GM12878 (cell line): ENCODE measurements at regions not wholly inside any gene's neighbourhood (a gene's known extent, or its start where the extent isn't known, plus 50 kb on each side); places are given as distances from the start of the nearest gene placed in this dataset.

Source experiments
- ATAC-seq: fragments of 200-7000 bp; cut with Tn5 transposase; 3 replicates; pipeline ENCODE4 v1.9.1; 2020; ENCODE audit warnings: mild to moderate bottlenecking, moderate library complexity
- BruUV-seq: library from RNA; stranded (reverse); fragments of 400-500 nt; replicated peaks from 2 replicates; lab custom pipeline; 2021; lab: Mats Ljungman, UMichigan
- CTCF ChIA-PET: fragments of 300-600 bp; sonication (Branson Sonifier 250); formaldehyde crosslinking; extraction: SDS; loops from one replicate; lab custom pipeline; 2021; ENCODE audit warnings: inconsistent platforms; lab: Yijun Ruan, JAX
- POLR2A ChIA-PET: fragments of 350-600 bp; formaldehyde crosslinking; extraction: SDS; loops from one replicate; lab custom pipeline; 2021; ENCODE audit warnings: inconsistent platforms; lab: Charles Lee
- RAD21 ChIA-PET: fragments of 300-600 bp; sonication (Branson Sonifier 250); formaldehyde crosslinking; loops from one replicate; lab custom pipeline; 2023; ENCODE audit warnings: antibody characterized with exemption; ENCODE audit not compliant: unreplicated experiment; lab: Charles Lee
- SMC1A ChIA-PET: fragments of 300-600 bp; sonication (Branson Sonifier 250); formaldehyde crosslinking; loops from one replicate; lab custom pipeline; 2023; ENCODE audit not compliant: unreplicated experiment, uncharacterized antibody; lab: Charles Lee
- DNase-seq: peaks from one replicate; pipeline ENCODE4 v3.0.0-alpha.2; 2011; ENCODE audit warnings: low read depth, low spot score
- FAIRE-seq: peaks from 3 replicates; lab custom pipeline; 2011; peaks lifted over from hg19 to GRCh38; lab: Jason Lieb, UNC
- H2AFZ ChIP-seq: 2 replicates; pipeline ENCODE4 v1.6.0; 2011; ENCODE audit warnings: low read depth, low read length, control low read depth; ENCODE audit not compliant: control insufficient read depth
- H3K27ac ChIP-seq: 2 replicates; pipeline ENCODE4 v1.5.1; 2011; ENCODE audit warnings: control low read depth; ENCODE audit not compliant: control insufficient read depth, insufficient read depth
- H3K27me3 ChIP-seq, 2 experiments: replicated peaks in 1 of 2; 2 replicates each; pipeline versions ENCODE4 v1.6.0 to v1.6.1; 2011; ENCODE audit warnings: low read length in 1 of 2; ENCODE audit not compliant: control insufficient read depth in 2 of 2, insufficient read depth in 2 of 2
- H3K36me3 ChIP-seq, 2 experiments: 2 replicates each; pipeline ENCODE4 v1.5.1; 2011; ENCODE audit warnings: low read length in 1 of 2; ENCODE audit not compliant: control insufficient read depth in 2 of 2, insufficient read depth in 2 of 2
- H3K4me1 ChIP-seq: 2 replicates; pipeline ENCODE4 v1.6.1; 2011; ENCODE audit warnings: mild to moderate bottlenecking, low read length, moderate library complexity, mixed read lengths; ENCODE audit not compliant: control insufficient read depth, insufficient read depth
- H3K4me2 ChIP-seq: 2 replicates; pipeline ENCODE4 v1.6.0; 2011; ENCODE audit warnings: control low read depth; ENCODE audit not compliant: control insufficient read depth, insufficient read depth
- H3K4me3 ChIP-seq: fragments of 200-600 bp; sonication (generic); 2 replicates; pipeline ENCODE4 v1.5.1; 2016
- H3K79me2 ChIP-seq: 2 replicates; pipeline ENCODE4 v1.6.0; 2011; ENCODE audit warnings: low read length; ENCODE audit not compliant: control insufficient read depth, insufficient read depth
- H3K9ac ChIP-seq: 2 replicates; pipeline ENCODE4 v1.8.0; 2011; ENCODE audit warnings: low read length, control low read depth, mixed read lengths; ENCODE audit not compliant: control insufficient read depth, insufficient read depth
- H3K9me3 ChIP-seq: replicated peaks from 3 replicates; pipeline ENCODE4 v1.5.1; 2011; ENCODE audit warnings: mild to moderate bottlenecking, low read length; ENCODE audit not compliant: control insufficient read depth, insufficient read depth
- H4K20me1 ChIP-seq: 2 replicates; pipeline ENCODE4 v1.6.0; 2011; ENCODE audit not compliant: control insufficient read depth, insufficient read depth
- BMI1 ChIP-seq: fragments of 450-650 bp; IDR thresholded peaks from 2 replicates; pipeline ENCODE4 v1.6.1; 2016; ENCODE audit warnings: mild to moderate bottlenecking, moderate library complexity, borderline replicate concordance
- CHD1 ChIP-seq: IDR thresholded peaks from 2 replicates; pipeline ENCODE4 v1.6.1; 2012; ENCODE audit warnings: low read depth, low read length, improper control_type of control experiment
- MYC ChIP-seq: IDR thresholded peaks from 2 replicates; pipeline ENCODE4 v1.6.1; 2011; ENCODE audit warnings: mild to moderate bottlenecking, low read length, moderate library complexity, inconsistent platforms; ENCODE audit not compliant: insufficient read depth, insufficient replicate concordance, insufficient read length, severe bottlenecking
- WGBS: methylation state at CpG from one replicate; pipeline ENCODE4 v1.1.6; 2016; ENCODE audit warnings: low lambda C conversion rate; ENCODE audit not compliant: insufficient replicate concordance, insufficient coverage; ENCODE audit errors: missing lambda C conversion rate; 5-methylcytosine and 5-hydroxymethylcytosine counted together
- in situ Hi-C: fragments of 300-500 bp; cut with MboI; formaldehyde crosslinking; loops from 9 replicates; pipeline ENCODE4 v1.14.3; 2018; ENCODE audit warnings: mixed read lengths
- intact Hi-C: fragments of 100-400 bp; cut with micrococcal nuclease; formaldehyde crosslinking; loops from one replicate; pipeline ENCODE4 v1.14.2; 2022; ENCODE audit not compliant: unreplicated experiment
- TF ChIP-seq, protein P1 (sequence below): fragments of 450-650 bp; IDR thresholded peaks from 2 replicates; pipeline ENCODE4 v1.6.1; 2017; ENCODE audit warnings: mild to moderate bottlenecking
- TF ChIP-seq, protein P2 (sequence below): fragments of 450-650 bp; IDR thresholded peaks from 2 replicates; pipeline ENCODE4 v1.6.1; 2017; ENCODE audit warnings: antibody characterized with exemption, mild to moderate bottlenecking, moderate library complexity

GRCh38 chr3:6523043-6523442 lies 337.9 kb upstream of the GRM7 start (continued):
- TF ChIP-seq, protein P1, sequence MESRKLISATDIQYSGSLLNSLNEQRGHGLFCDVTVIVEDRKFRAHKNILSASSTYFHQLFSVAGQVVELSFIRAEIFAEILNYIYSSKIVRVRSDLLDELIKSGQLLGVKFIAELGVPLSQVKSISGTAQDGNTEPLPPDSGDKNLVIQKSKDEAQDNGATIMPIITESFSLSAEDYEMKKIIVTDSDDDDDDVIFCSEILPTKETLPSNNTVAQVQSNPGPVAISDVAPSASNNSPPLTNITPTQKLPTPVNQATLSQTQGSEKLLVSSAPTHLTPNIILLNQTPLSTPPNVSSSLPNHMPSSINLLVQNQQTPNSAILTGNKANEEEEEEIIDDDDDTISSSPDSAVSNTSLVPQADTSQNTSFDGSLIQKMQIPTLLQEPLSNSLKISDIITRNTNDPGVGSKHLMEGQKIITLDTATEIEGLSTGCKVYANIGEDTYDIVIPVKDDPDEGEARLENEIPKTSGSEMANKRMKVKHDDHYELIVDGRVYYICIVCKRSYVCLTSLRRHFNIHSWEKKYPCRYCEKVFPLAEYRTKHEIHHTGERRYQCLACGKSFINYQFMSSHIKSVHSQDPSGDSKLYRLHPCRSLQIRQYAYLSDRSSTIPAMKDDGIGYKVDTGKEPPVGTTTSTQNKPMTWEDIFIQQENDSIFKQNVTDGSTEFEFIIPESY, result no peak
- TF ChIP-seq CHD1, result no peak
- TF ChIP-seq, all 136 proteins: peak for 0

DNA sequence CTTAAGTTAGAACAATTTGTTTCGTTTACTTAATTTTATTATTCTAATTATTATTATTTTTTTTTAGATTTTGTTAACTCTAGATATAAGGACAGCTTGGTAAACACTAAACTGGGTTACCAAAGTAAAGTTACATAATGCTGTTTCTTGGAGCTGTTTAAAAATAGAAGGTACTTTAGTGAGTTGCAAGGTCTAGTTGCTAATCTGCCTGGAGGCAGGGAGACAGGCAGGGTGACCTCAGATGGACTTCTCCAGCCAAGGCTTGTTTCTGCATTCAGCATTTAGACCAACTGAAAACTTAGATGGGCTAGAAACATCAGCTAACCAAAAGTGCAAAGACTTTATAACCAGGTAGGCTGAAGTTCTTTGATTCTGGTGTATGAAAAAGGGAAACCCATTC lies 336.4 kb upstream of the GRM7 start:
- ChIA-PET SMC1A (interaction anchor here (1.8 kb wide), 1 partner anchor 12 kb away, joined by 3 read pairs; no protein-coding TSS in a partner anchor), CTCF (interaction anchor here (0.6 to 2.0 kb wide), 3 partner anchors 9 to 330 kb away, joined by 3 to 6 read pairs (median 3); no protein-coding TSS in a partner anchor)
- 0% methylated on average over 1 of the region's 1 CpG for WGBS
- no peaks in the 10 kb centered on the region for H3K27me3 ChIP-seq
- H2AFZ ChIP-seq, result no peak overlapping the region
- no TSS peak for BruUV-seq
- H3K4me1 ChIP-seq, result no peaks in the 10 kb centered on the region
- no peak for FAIRE-seq
- intact Hi-C loops, result no loop called here
- no peaks in the 10 kb centered on the region for H4K20me1 ChIP-seq
- H3K79me2 ChIP-seq, result no peaks in the 10 kb centered on the region
- no peak for ATAC-seq
- H3K4me2 ChIP-seq, result no peak overlapping the region
- TF ChIP-seq, protein P2, sequence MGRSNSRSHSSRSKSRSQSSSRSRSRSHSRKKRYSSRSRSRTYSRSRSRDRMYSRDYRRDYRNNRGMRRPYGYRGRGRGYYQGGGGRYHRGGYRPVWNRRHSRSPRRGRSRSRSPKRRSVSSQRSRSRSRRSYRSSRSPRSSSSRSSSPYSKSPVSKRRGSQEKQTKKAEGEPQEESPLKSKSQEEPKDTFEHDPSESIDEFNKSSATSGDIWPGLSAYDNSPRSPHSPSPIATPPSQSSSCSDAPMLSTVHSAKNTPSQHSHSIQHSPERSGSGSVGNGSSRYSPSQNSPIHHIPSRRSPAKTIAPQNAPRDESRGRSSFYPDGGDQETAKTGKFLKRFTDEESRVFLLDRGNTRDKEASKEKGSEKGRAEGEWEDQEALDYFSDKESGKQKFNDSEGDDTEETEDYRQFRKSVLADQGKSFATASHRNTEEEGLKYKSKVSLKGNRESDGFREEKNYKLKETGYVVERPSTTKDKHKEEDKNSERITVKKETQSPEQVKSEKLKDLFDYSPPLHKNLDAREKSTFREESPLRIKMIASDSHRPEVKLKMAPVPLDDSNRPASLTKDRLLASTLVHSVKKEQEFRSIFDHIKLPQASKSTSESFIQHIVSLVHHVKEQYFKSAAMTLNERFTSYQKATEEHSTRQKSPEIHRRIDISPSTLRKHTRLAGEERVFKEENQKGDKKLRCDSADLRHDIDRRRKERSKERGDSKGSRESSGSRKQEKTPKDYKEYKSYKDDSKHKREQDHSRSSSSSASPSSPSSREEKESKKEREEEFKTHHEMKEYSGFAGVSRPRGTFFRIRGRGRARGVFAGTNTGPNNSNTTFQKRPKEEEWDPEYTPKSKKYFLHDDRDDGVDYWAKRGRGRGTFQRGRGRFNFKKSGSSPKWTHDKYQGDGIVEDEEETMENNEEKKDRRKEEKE, result no peak
- no peak for TF ChIP-seq MYC
- TF ChIP-seq BMI1, result no peak
- TF ChIP-seq, all 136 proteins: peak for 0
- in situ Hi-C loops, result no loop called here
- H3K27ac ChIP-seq, result no peak overlapping the region
- ChIA-PET RAD21 (no interaction called here), POLR2A (no interaction called here)
- H3K9ac ChIP-seq, result no peak overlapping the region
- no peak overlapping the region for H3K4me3 ChIP-seq
- H3K36me3 ChIP-seq, result no peaks in the 10 kb centered on the region
- H3K9me3 ChIP-seq, result no peaks in the 10 kb centered on the region
- no peak for DNase-seq
